Panc1 (cell line): ENCODE measurements at regions not wholly inside any gene's neighbourhood (a gene's known extent, or its start where the extent isn't known, plus 50 kb on each side); places are given as distances from the start of the nearest gene placed in this dataset.

ENCODE experiments used
- ATAC-seq: fragments of 200-7000 bp; cut with Tn5 transposase; 2 replicates; pipeline ENCODE4 v1.9.1; 2020; ENCODE audit warnings: mild to moderate bottlenecking, moderate library complexity
- BruUV-seq: library from RNA; stranded (reverse); fragments of 400-500 nt; replicated peaks from 2 replicates; lab custom pipeline; 2021; lab: Mats Ljungman, UMichigan
- CTCF ChIA-PET: fragments of 300-600 bp; sonication (Branson Sonifier 250); formaldehyde crosslinking; loops from one replicate; lab custom pipeline; 2022; ENCODE audit warnings: antibody characterized with exemption; lab: Charles Lee
- POLR2A ChIA-PET: fragments of 300-600 bp; sonication (Branson Sonifier 250); formaldehyde crosslinking; loops from one replicate; lab custom pipeline; 2022; ENCODE audit warnings: antibody characterized with exemption; lab: Charles Lee
- DNase-seq: peaks from one replicate; pipeline ENCODE4 v3.0.0-alpha.2; 2010; ENCODE audit warnings: low read depth, low spot score
- H3K27ac ChIP-seq: 2 replicates; pipeline ENCODE4 v1.5.1; 2011; ENCODE audit warnings: mild to moderate bottlenecking, low read length, inconsistent platforms
- H3K27me3 ChIP-seq: fragments of 200-500 bp; sonication (Bioruptor generic); 2 replicates; pipeline ENCODE4 v1.6.0; 2014; ENCODE audit warnings: low read length, inconsistent platforms; ENCODE audit not compliant: control insufficient read depth, insufficient read depth
- H3K36me3 ChIP-seq: fragments of 200-500 bp; sonication (Bioruptor generic); 2 replicates; pipeline ENCODE4 v1.5.1; 2014; ENCODE audit warnings: inconsistent platforms, mild to moderate bottlenecking, low read length, moderate library complexity; ENCODE audit not compliant: control insufficient read depth, insufficient read depth
- H3K4me1 ChIP-seq: 2 replicates; pipeline ENCODE4 v1.5.1; 2011; ENCODE audit warnings: inconsistent platforms, mild to moderate bottlenecking, low read length, moderate library complexity; ENCODE audit not compliant: control insufficient read depth, insufficient read depth
- H3K4me3 ChIP-seq, 2 experiments: 2 replicates each; pipeline ENCODE4 v1.5.1; 2011 to 2012; ENCODE audit warnings: low read depth in 2 of 2, low read length in 2 of 2, mild to moderate bottlenecking in 2 of 2, inconsistent platforms in 1 of 2, moderate library complexity in 1 of 2
- H3K9me3 ChIP-seq: fragments of 200-500 bp; sonication (Bioruptor generic); 2 replicates; pipeline ENCODE4 v1.5.1; 2014; ENCODE audit warnings: low read depth, mild to moderate bottlenecking, inconsistent platforms, low read length, moderate library complexity; ENCODE audit not compliant: control insufficient read depth, insufficient read depth
- CTCF ChIP-seq: fragments of 450-650 bp; IDR thresholded peaks from 2 replicates; pipeline ENCODE4 v1.5.1; 2017; ENCODE audit warnings: mild to moderate bottlenecking
- POLR2AphosphoS5 ChIP-seq: IDR thresholded peaks from 2 replicates; pipeline ENCODE4 v1.6.1; 2012; ENCODE audit warnings: mild to moderate bottlenecking, low read depth, low read length, moderate library complexity
- REST ChIP-seq, 2 experiments: IDR thresholded peaks; 2 replicates each; pipeline ENCODE4 v1.6.1; 2011 to 2012; ENCODE audit warnings: low read depth in 2 of 2, control low read depth in 1 of 2, low read length in 1 of 2, mild to moderate bottlenecking in 1 of 2, moderate library complexity in 1 of 2; ENCODE audit not compliant: insufficient read depth in 1 of 2
- SIN3A ChIP-seq: IDR thresholded peaks from 2 replicates; pipeline ENCODE4 v1.6.1; 2012; ENCODE audit warnings: low read depth, mild to moderate bottlenecking, low read length, moderate library complexity, borderline replicate concordance; ENCODE audit not compliant: insufficient read depth
- TCF7L2 ChIP-seq: IDR thresholded peaks from 2 replicates; pipeline ENCODE4 v1.6.1; 2011; ENCODE audit warnings: mild to moderate bottlenecking, low read depth, low read length, inconsistent platforms
- in situ Hi-C: cut with HindIII; loops from 2 replicates; pipeline ENCODE4 v1.10.0; 2016; ENCODE audit warnings: low sequenced_read_pairs, low pct_unique_long_range_greater_than_20kb
- intact Hi-C: fragments of 100-400 bp; cut with micrococcal nuclease; formaldehyde crosslinking; loops from one replicate; pipeline ENCODE4 v1.10.0; 2022; ENCODE audit not compliant: unreplicated experiment

- ChIA-PET CTCF (no interaction called here), POLR2A (no interaction called here)
- DNase-seq (no peak), ATAC-seq (no peak)
- TF ChIP-seq CTCF (no peak), TCF7L2 (no peak), SIN3A (no peak), POLR2AphosphoS5 (no peak), REST (IDR thresholded peaks at IDR 0.05; ENCODE audit: insufficient read depth in 1 of 2, low read depth in 2 of 2, low read length in 1 of 2) (no peak)
- Histone ChIP-seq H3K27me3 (no peaks in the 10 kb centered on the region), H3K4me1 (no peaks in the 10 kb centered on the region), H3K4me3 (no peak overlapping the region), H3K9me3 (no peaks in the 10 kb centered on the region), H3K27ac (no peak overlapping the region), H3K36me3 (no peaks in the 10 kb centered on the region; the same call in 1 of the 2 replicates)
- intact Hi-C loops (no loop called here), in situ Hi-C loops (no loop called here)
- no TSS peak for BruUV-seq
Measured at GRCh38 chr5:29051509-29051908, 2013.1 kb upstream of the CDH9 start.

- DNase-seq, result no peak
- ATAC-seq, result no peak
- H3K27ac ChIP-seq, result no peak overlapping the region
- intact Hi-C loops (no loop called here), in situ Hi-C loops (no loop called here)
- no peaks in the 10 kb centered on the region for H3K36me3 ChIP-seq
- no peaks in the 10 kb centered on the region for H3K9me3 ChIP-seq
- no peaks in the 10 kb centered on the region for H3K4me1 ChIP-seq
- no peaks in the 10 kb centered on the region for H3K27me3 ChIP-seq
- no TSS peak for BruUV-seq
- no peak overlapping the region for H3K4me3 ChIP-seq
- ChIA-PET POLR2A (no interaction called here), CTCF (no interaction called here)
- no peak for TF ChIP-seq TCF7L2
- TF ChIP-seq CTCF, result no peak
- no peak for TF ChIP-seq SIN3A
- no peak for TF ChIP-seq POLR2AphosphoS5
- TF ChIP-seq REST (IDR thresholded peaks at IDR 0.05; ENCODE audit: insufficient read depth in 1 of 2, low read depth in 2 of 2, low read length in 1 of 2), result no peak
Measured at GRCh38 chr5:29042152-29042551, 2003.8 kb upstream of the CDH9 start.
